WTC11 (cell line): ENCODE measurements at regions not wholly inside any gene's neighbourhood (a gene's known extent, or its start where the extent isn't known, plus 50 kb on each side); places are given as distances from the start of the nearest gene placed in this dataset.

ENCODE experiments used
- ELF4 ChIP-seq: sonication (generic); formaldehyde crosslinking; IDR thresholded peaks from 2 replicates; pipeline ENCODE4 v1.8.1; 2022; ENCODE audit warnings: low read depth, mild to moderate bottlenecking, moderate library complexity, missing genetic modification reagents
- NR3C1 ChIP-seq: sonication (generic); formaldehyde crosslinking; conservative IDR thresholded peaks from 2 replicates; pipeline ENCODE4 v1.8.1; 2023; ENCODE audit warnings: low read depth, mild to moderate bottlenecking, missing genetic modification reagents
- RELA ChIP-seq: sonication (generic); formaldehyde crosslinking; IDR thresholded peaks from 2 replicates; pipeline ENCODE4 v1.8.1; 2022; ENCODE audit warnings: missing genetic modification reagents, mild to moderate bottlenecking, borderline replicate concordance
- SOX15 ChIP-seq: fragments of 250-450 bp; sonication (Bioruptor Pico); IDR thresholded peaks from 2 replicates; pipeline ENCODE4 v1.9.0; 2021; ENCODE audit warnings: mild to moderate bottlenecking
- ZNF396 ChIP-seq: fragments of 250-450 bp; sonication (Bioruptor Pico); IDR thresholded peaks from 2 replicates; pipeline ENCODE4 v1.8.0; 2021; ENCODE audit warnings: mild to moderate bottlenecking, moderate library complexity, borderline replicate concordance
- TF ChIP-seq, protein P1 (sequence below): sonication (generic); formaldehyde crosslinking; IDR thresholded peaks from 2 replicates; pipeline ENCODE4 v1.8.1; 2023; ENCODE audit warnings: mild to moderate bottlenecking, moderate library complexity, missing genetic modification reagents
- TF ChIP-seq, protein P2 (sequence below): fragments of 200-600 bp; IDR thresholded peaks from 2 replicates; pipeline ENCODE4 v1.8.0; 2022; ENCODE audit warnings: antibody characterized with exemption
- TF ChIP-seq, protein P3 (sequence below): sonication (generic); formaldehyde crosslinking; IDR thresholded peaks from 2 replicates; pipeline ENCODE4 v1.8.0; 2022; ENCODE audit warnings: mild to moderate bottlenecking, missing genetic modification reagents

- TF ChIP-seq ZNF396 (CRISPR knock-in tag) (no peak), ELF4 (CRISPR knock-in tag) (no peak), NR3C1 (no peak), RELA (CRISPR knock-in tag) (no peak), SOX15 (CRISPR knock-in tag) (no peak)
- TF ChIP-seq, protein P1, sequence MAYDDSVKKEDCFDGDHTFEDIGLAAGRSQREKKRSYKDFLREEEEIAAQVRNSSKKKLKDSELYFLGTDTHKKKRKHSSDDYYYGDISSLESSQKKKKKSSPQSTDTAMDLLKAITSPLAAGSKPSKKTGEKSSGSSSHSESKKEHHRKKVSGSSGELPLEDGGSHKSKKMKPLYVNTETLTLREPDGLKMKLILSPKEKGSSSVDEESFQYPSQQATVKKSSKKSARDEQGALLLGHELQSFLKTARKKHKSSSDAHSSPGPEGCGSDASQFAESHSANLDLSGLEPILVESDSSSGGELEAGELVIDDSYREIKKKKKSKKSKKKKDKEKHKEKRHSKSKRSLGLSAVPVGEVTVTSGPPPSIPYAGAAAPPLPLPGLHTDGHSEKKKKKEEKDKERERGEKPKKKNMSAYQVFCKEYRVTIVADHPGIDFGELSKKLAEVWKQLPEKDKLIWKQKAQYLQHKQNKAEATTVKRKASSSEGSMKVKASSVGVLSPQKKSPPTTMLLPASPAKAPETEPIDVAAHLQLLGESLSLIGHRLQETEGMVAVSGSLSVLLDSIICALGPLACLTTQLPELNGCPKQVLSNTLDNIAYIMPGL: no peak
- TF ChIP-seq, protein P2, sequence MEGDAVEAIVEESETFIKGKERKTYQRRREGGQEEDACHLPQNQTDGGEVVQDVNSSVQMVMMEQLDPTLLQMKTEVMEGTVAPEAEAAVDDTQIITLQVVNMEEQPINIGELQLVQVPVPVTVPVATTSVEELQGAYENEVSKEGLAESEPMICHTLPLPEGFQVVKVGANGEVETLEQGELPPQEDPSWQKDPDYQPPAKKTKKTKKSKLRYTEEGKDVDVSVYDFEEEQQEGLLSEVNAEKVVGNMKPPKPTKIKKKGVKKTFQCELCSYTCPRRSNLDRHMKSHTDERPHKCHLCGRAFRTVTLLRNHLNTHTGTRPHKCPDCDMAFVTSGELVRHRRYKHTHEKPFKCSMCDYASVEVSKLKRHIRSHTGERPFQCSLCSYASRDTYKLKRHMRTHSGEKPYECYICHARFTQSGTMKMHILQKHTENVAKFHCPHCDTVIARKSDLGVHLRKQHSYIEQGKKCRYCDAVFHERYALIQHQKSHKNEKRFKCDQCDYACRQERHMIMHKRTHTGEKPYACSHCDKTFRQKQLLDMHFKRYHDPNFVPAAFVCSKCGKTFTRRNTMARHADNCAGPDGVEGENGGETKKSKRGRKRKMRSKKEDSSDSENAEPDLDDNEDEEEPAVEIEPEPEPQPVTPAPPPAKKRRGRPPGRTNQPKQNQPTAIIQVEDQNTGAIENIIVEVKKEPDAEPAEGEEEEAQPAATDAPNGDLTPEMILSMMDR: no peak
- TF ChIP-seq, protein P3, sequence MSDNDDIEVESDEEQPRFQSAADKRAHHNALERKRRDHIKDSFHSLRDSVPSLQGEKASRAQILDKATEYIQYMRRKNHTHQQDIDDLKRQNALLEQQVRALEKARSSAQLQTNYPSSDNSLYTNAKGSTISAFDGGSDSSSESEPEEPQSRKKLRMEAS: no peak
These were observed 142.4 kb upstream of the GRAMD2B start for GRCh38 chr5:126280846-126281245.
